ENCODE measurements at regions not wholly inside any gene's neighbourhood (a gene's known extent, or its start where the extent isn't known, plus 50 kb on each side); places are given as distances from the start of the nearest gene placed in this dataset.

DNA sequence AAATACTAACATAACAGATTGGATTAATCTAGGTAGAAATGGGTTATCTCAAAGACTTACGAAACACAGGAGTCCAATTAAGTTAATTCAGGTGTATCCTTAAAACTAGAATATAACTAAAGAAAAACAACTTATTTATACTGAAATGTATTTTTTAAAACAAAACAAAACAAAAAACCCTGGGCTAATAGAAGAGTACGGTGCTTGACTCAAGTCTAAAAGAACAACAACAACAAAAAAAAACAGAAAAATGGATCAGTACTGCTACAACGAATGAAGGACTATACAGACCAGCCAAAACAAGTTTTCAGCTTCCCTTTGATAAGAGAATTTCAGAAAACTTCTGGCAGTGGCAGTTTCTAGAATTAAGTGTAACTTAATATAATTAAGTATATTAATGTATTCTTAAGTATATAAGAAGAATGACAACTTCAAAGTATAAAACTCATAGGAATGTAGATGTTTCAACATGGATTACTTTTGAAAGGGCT lies 120.1 kb upstream of the EGLN3 start:
- no peak for FAIRE-seq
- no peak for TF ChIP-seq CBX8 (IDR thresholded peaks at IDR 0.05)
- TF ChIP-seq EHF (CRISPR knock-in tag; IDR thresholded peaks at IDR 0.05), result no peak
- no peak for TF ChIP-seq SMC3 (IDR thresholded peaks at IDR 0.05)
- no peak for TF ChIP-seq MAFK (IDR thresholded peaks at IDR 0.05; ENCODE audit: partially characterized antibody)
- TF ChIP-seq FOSL2 (IDR thresholded peaks at IDR 0.05), result no peak
- TF ChIP-seq FOSL2 (CRISPR knock-in tag; IDR thresholded peaks at IDR 0.05), result no peak
- TF ChIP-seq, protein P1, sequence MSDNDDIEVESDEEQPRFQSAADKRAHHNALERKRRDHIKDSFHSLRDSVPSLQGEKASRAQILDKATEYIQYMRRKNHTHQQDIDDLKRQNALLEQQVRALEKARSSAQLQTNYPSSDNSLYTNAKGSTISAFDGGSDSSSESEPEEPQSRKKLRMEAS (IDR thresholded peaks at IDR 0.05), result no peak
- ChIA-PET POLR2A (interaction anchor here (1.5 kb wide), 1 partner anchor 11 kb away, joined by 6 read pairs; no protein-coding TSS in a partner anchor), CTCF (interaction anchor here (1.0 kb wide), 1 partner anchor 16 kb away, joined by 3 read pairs; no protein-coding TSS in a partner anchor)
- WGBS (ENCODE audit: missing lambda C conversion rate), result 80% methylated on average over 3 of the region's 3 CpGs
- Histone ChIP-seq H3K27ac (no peak overlapping the region), H3K4me3 (no peak overlapping the region), H3K9me3 (peaks cover 8% of the 10 kb centered on the region; the same call in 1 of the 3 replicates), H3K4me2 (no peak overlapping the region), H3K4me1 (peaks cover 9% of the 10 kb centered on the region; the same call in 1 of the 3 replicates)
- no peak for DNase-seq (ENCODE audit: low read depth in 1 of 2, low spot score in 1 of 2)
- ATAC-seq, result no peak

- H3K4me2 ChIP-seq, result 0 out of 3 replicates have a peak overlapping the region, but pooled peaks have one; percentile 15
- WGBS (ENCODE audit: missing lambda C conversion rate), result 27% methylated on average over 3 of the region's 3 CpGs
- no peak for ATAC-seq
- no peak overlapping the region for H3K27ac ChIP-seq
- peaks cover 8% of the 10 kb centered on the region; the same call in 1 of the 3 replicates for H3K9me3 ChIP-seq
- ChIA-PET CTCF (interaction anchor here (1.0 kb wide), 1 partner anchor 15 kb away, joined by 3 read pairs; no protein-coding TSS in a partner anchor), POLR2A (interaction anchor here (1.5 kb wide), 1 partner anchor 10 kb away, joined by 6 read pairs; no protein-coding TSS in a partner anchor)
- no peak for FAIRE-seq
- no peak for TF ChIP-seq CHD2 (IDR thresholded peaks at IDR 0.05; ENCODE audit: low read length, partially characterized antibody)
- TF ChIP-seq CBX2 (IDR thresholded peaks at IDR 0.05; ENCODE audit: borderline replicate concordance, low read depth), result no peak
- no peak for TF ChIP-seq KDM5A (IDR thresholded peaks at IDR 0.05)
- no peak for TF ChIP-seq FOSB (CRISPR knock-in tag; IDR thresholded peaks at IDR 0.05)
- no peak for TF ChIP-seq ZFP36 (IDR thresholded peaks at IDR 0.05; ENCODE audit: borderline replicate concordance, partially characterized antibody)
- TF ChIP-seq BHLHE40 (IDR thresholded peaks at IDR 0.05; ENCODE audit: low read depth, low read length), result no peak
- TF ChIP-seq, protein P2, sequence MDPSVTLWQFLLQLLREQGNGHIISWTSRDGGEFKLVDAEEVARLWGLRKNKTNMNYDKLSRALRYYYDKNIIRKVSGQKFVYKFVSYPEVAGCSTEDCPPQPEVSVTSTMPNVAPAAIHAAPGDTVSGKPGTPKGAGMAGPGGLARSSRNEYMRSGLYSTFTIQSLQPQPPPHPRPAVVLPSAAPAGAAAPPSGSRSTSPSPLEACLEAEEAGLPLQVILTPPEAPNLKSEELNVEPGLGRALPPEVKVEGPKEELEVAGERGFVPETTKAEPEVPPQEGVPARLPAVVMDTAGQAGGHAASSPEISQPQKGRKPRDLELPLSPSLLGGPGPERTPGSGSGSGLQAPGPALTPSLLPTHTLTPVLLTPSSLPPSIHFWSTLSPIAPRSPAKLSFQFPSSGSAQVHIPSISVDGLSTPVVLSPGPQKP (IDR thresholded peaks at IDR 0.05; ENCODE audit: low read depth, low read length), result no peak
- TF ChIP-seq HOXB5 (CRISPR knock-in tag; IDR thresholded peaks at IDR 0.05), result no peak
- no peak for TF ChIP-seq BCL3 (IDR thresholded peaks at IDR 0.05)
- TF ChIP-seq TFCP2L1 (CRISPR knock-in tag; IDR thresholded peaks at IDR 0.05), result no peak
- TF ChIP-seq HDAC2 (IDR thresholded peaks at IDR 0.05), result no peak
- no peak for TF ChIP-seq EP300 (IDR thresholded peaks at IDR 0.05)
- no peak for TF ChIP-seq HEYL (CRISPR knock-in tag; IDR thresholded peaks at IDR 0.05)
- no peak for TF ChIP-seq GATA3 (IDR thresholded peaks at IDR 0.05; ENCODE audit: borderline replicate concordance)
- no peak for TF ChIP-seq POLR2A (IDR thresholded peaks at IDR 0.05; ENCODE audit: low read length)
- TF ChIP-seq JUNB (IDR thresholded peaks at IDR 0.05), result no peak
- no peak for TF ChIP-seq MAFK (IDR thresholded peaks at IDR 0.05; ENCODE audit: partially characterized antibody)
- no peak for TF ChIP-seq ZSCAN20 (CRISPR knock-in tag; IDR thresholded peaks at IDR 0.05)
- DNase-seq (ENCODE audit: low read depth in 1 of 2, low spot score in 1 of 2), result no peak
- peaks cover 9% of the 10 kb centered on the region; the same call in 2 of the 3 replicates for H3K4me1 ChIP-seq
- H3K4me3 ChIP-seq, result no peak overlapping the region
Measured at GRCh38 chr14:34069854-34070582, 119.1 kb upstream of the EGLN3 start.

- 71% methylated on average over 3 of the region's 3 CpGs for WGBS (ENCODE audit: missing lambda C conversion rate)
- no peak for ATAC-seq
- Histone ChIP-seq H3K4me3 (no peak overlapping the region), H3K4me2 (no peak overlapping the region), H3K27ac (no peak overlapping the region), H3K4me1 (peaks cover 30% of the 10 kb centered on the region), H3K9me3 (peaks cover 6% of the 10 kb centered on the region; the same call in 1 of the 3 replicates)
- ChIA-PET CTCF (no interaction called here), POLR2A (no interaction called here)
- FAIRE-seq, result no peak
- no peak for DNase-seq (ENCODE audit: low read depth in 1 of 2, low spot score in 1 of 2)
- TF ChIP-seq SREBF2 (IDR thresholded peaks at IDR 0.05), result no peak
- TF ChIP-seq, protein P3, sequence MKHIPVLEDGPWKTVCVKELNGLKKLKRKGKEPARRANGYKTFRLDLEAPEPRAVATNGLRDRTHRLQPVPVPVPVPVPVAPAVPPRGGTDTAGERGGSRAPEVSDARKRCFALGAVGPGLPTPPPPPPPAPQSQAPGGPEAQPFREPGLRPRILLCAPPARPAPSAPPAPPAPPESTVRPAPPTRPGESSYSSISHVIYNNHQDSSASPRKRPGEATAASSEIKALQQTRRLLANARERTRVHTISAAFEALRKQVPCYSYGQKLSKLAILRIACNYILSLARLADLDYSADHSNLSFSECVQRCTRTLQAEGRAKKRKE (CRISPR knock-in tag; IDR thresholded peaks at IDR 0.05; ENCODE audit: low read depth), result no peak
- TF ChIP-seq CTCF (IDR thresholded peaks at IDR 0.05), result no peak
- no peak for TF ChIP-seq HMGXB4 (CRISPR knock-in tag; IDR thresholded peaks at IDR 0.05; ENCODE audit: borderline replicate concordance)
- no peak for TF ChIP-seq HEYL (CRISPR knock-in tag; IDR thresholded peaks at IDR 0.05)
- no peak for TF ChIP-seq FOXS1 (CRISPR knock-in tag; IDR thresholded peaks at IDR 0.05)
- TF ChIP-seq GATA3 (IDR thresholded peaks at IDR 0.05; ENCODE audit: borderline replicate concordance), result no peak
- no peak for TF ChIP-seq BHLHE40 (IDR thresholded peaks at IDR 0.05; ENCODE audit: low read depth, low read length)
Measured at GRCh38 chr14:34067587-34067986, 116.7 kb upstream of the EGLN3 start.
